ENCODE measurements at regions not wholly inside any gene's neighbourhood (a gene's known extent, or its start where the extent isn't known, plus 50 kb on each side); places are given as distances from the start of the nearest gene placed in this dataset.

GRCh38 chr14:105838107-105838506, 311.7 kb downstream of the TMEM121 start:
- Histone ChIP-seq H3K4me3 (no peak overlapping the region), H3K4me1 (no peaks in the 10 kb centered on the region), H3K36me3 (no peaks in the 10 kb centered on the region), H3K9me3 (no peaks in the 10 kb centered on the region), H3K27me3 (no peaks in the 10 kb centered on the region), H3K27ac (no peak overlapping the region)
- TF ChIP-seq CTCF (IDR thresholded peaks at IDR 0.05): no peak
- no peak for TF ChIP-seq POLR2A (IDR thresholded peaks at IDR 0.05)
- DNase-seq: no peak
- intact Hi-C loops (cut with DNase I; ENCODE audit: low total_unique reads): no loop called here

- intact Hi-C loops (cut with DNase I; ENCODE audit: low total_unique reads): no loop called here
- H3K4me3 ChIP-seq: no peak overlapping the region
- DNase-seq: no peak
- no peaks in the 10 kb centered on the region for H3K27me3 ChIP-seq
- H3K9me3 ChIP-seq: no peaks in the 10 kb centered on the region
- TF ChIP-seq CTCF (IDR thresholded peaks at IDR 0.05) (no peak), POLR2A (IDR thresholded peaks at IDR 0.05) (no peak)
- no peaks in the 10 kb centered on the region for H3K4me1 ChIP-seq
- H3K36me3 ChIP-seq: no peaks in the 10 kb centered on the region
- no peak overlapping the region for H3K27ac ChIP-seq
Observed at GRCh38 chr14:105838591-105839424, 312.4 kb downstream of the TMEM121 start.

- no peak for DNase-seq
- H3K4me3 ChIP-seq: no peak overlapping the region
Observed at GRCh38 chr14:105839425-105840265, 313.3 kb downstream of the TMEM121 start.

GRCh38 chr14:105840266-105841021, 314.1 kb downstream of the TMEM121 start:
- H3K4me1 ChIP-seq: no peaks in the 10 kb centered on the region
- no peak overlapping the region for H3K4me3 ChIP-seq
- intact Hi-C loops (cut with DNase I; ENCODE audit: low total_unique reads): no loop called here
- no peaks in the 10 kb centered on the region for H3K9me3 ChIP-seq
- no peaks in the 10 kb centered on the region for H3K36me3 ChIP-seq
- DNase-seq: no peak
- TF ChIP-seq POLR2A (IDR thresholded peaks at IDR 0.05): no peak
- no peak for TF ChIP-seq CTCF (IDR thresholded peaks at IDR 0.05)
- H3K27me3 ChIP-seq: no peaks in the 10 kb centered on the region
- no peak overlapping the region for H3K27ac ChIP-seq

More at GRCh38 chr14:105839425-105840265, 313.3 kb downstream of the TMEM121 start:
- no peak overlapping the region for H3K27ac ChIP-seq
- no peaks in the 10 kb centered on the region for H3K4me1 ChIP-seq
- H3K36me3 ChIP-seq: no peaks in the 10 kb centered on the region
- intact Hi-C loops (cut with DNase I; ENCODE audit: low total_unique reads): no loop called here
- TF ChIP-seq CTCF (IDR thresholded peaks at IDR 0.05) (no peak), POLR2A (IDR thresholded peaks at IDR 0.05) (no peak)
- H3K9me3 ChIP-seq: no peaks in the 10 kb centered on the region
- no peaks in the 10 kb centered on the region for H3K27me3 ChIP-seq
